ENCODE measurements at regions not wholly inside any gene's neighbourhood (a gene's known extent, or its start where the extent isn't known, plus 50 kb on each side); places are given as distances from the start of the nearest gene placed in this dataset.
"Not testable (repeated sequence)": the region's sequence is repeated elsewhere in the genome, so short reads cannot be mapped to it uniquely, and the experiment has no call there.

GRCh38 chr18:8499810-8500675 lies 109.2 kb upstream of the RAB12 start:
- no peak for DNase-seq (ENCODE audit: low read depth)

- no peak for DNase-seq (ENCODE audit: low read depth)
These were observed 108.2 kb upstream of the RAB12 start for GRCh38 chr18:8501044-8501443.

GRCh38 chr18:8503248-8503647 lies 106.0 kb upstream of the RAB12 start:
- no peak for DNase-seq (ENCODE audit: low read depth)

- DNase-seq (ENCODE audit: low read depth): no peak
These were observed 104.8 kb upstream of the RAB12 start for GRCh38 chr18:8504424-8504823.

- DNase-seq (ENCODE audit: low read depth): no peak
These were observed 104.3 kb upstream of the RAB12 start for GRCh38 chr18:8504880-8505435.

- no peak for DNase-seq (ENCODE audit: low read depth)
These were observed 102.8 kb upstream of the RAB12 start for GRCh38 chr18:8506251-8507049.

GRCh38 chr18:8507361-8507760 lies 101.9 kb upstream of the RAB12 start:
- no peak for DNase-seq (ENCODE audit: low read depth)

GRCh38 chr18:8507915-8508705 lies 101.1 kb upstream of the RAB12 start:
- no peak for DNase-seq (ENCODE audit: low read depth)

- no peak for DNase-seq (ENCODE audit: low read depth)
These were observed 96.0 kb upstream of the RAB12 start for GRCh38 chr18:8513249-8513648.

GRCh38 chr18:8514409-8514808 lies 94.8 kb upstream of the RAB12 start:
- DNase-seq (ENCODE audit: low read depth): no peak

- DNase-seq (ENCODE audit: low read depth): no peak
These were observed 93.9 kb upstream of the RAB12 start for GRCh38 chr18:8515142-8515865.

- no peak for DNase-seq (ENCODE audit: low read depth)
These were observed 92.6 kb upstream of the RAB12 start for GRCh38 chr18:8516371-8517250.

- DNase-seq (ENCODE audit: low read depth): no peak
These were observed 92.0 kb upstream of the RAB12 start for GRCh38 chr18:8517276-8517675.

- DNase-seq (ENCODE audit: low read depth): no peak
These were observed 90.1 kb upstream of the RAB12 start for GRCh38 chr18:8519102-8519501.

- DNase-seq (ENCODE audit: low read depth): no peak
These were observed 89.0 kb upstream of the RAB12 start for GRCh38 chr18:8520266-8520665.

GRCh38 chr18:8522756-8523155 lies 86.5 kb upstream of the RAB12 start:
- DNase-seq (ENCODE audit: low read depth): no peak

GRCh38 chr18:8525692-8526091 lies 83.5 kb upstream of the RAB12 start:
- DNase-seq (ENCODE audit: low read depth): no peak

GRCh38 chr18:8526332-8526731 lies 82.9 kb upstream of the RAB12 start:
- no peak for DNase-seq (ENCODE audit: low read depth)

- DNase-seq (ENCODE audit: low read depth): no peak
These were observed 79.6 kb upstream of the RAB12 start for GRCh38 chr18:8529609-8530008.

GRCh38 chr18:8531084-8531483 lies 78.2 kb upstream of the RAB12 start:
- DNase-seq (ENCODE audit: low read depth): not testable (repeated sequence)

Measured in CMK (cell line).